GM19023 (cell line): ENCODE measurements at regions not wholly inside any gene's neighbourhood (a gene's known extent, or its start where the extent isn't known, plus 50 kb on each side); places are given as distances from the start of the nearest gene placed in this dataset.

ENCODE experiments used
- ATAC-seq: cut with Tn5 transposase; IDR thresholded peaks from one replicate; pipeline ENCODE4 v1.9.1; 2021; ENCODE audit warnings: mild to moderate bottlenecking, moderate library complexity; ENCODE audit not compliant: unreplicated experiment

DNA sequence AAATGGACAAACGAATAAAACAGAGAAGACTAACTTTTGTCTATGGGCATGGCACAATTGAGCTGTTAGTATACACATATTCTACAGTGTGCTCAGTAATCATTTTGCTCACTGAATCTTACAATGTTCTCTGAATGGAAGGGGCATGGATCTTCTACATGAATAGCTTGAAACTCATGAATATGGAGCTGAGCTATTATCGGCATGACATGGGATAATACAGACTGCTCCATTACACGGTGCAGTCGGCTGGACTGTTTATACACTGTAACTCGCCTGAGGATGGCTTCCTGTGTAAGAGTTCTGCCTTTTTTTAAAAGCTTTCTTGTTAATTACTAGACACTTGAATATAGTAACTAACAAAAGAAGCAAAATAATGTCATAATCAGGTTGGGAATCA, 368.5 kb upstream of the MAD2L1 start:
- no peak for ATAC-seq

DNA sequence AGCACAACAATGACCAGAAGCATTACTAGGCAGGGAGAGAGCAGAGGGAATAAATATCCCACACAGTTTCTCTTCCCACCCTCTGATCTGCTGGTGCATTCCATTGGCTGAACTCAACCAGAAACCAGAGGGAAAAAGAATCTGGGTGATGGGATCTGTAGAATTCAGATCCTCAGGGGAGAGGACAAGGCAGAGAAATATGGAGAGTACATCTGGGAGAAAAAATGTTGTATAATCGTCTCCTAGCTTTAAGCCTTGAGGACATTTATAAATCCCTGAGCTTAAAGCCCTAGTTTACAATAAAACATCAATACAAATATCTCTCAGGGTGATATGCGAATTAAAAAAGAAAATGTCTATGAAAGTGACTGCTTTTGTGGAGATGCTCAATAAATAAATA, 368.1 kb upstream of the MAD2L1 start:
- no peak for ATAC-seq

DNA sequence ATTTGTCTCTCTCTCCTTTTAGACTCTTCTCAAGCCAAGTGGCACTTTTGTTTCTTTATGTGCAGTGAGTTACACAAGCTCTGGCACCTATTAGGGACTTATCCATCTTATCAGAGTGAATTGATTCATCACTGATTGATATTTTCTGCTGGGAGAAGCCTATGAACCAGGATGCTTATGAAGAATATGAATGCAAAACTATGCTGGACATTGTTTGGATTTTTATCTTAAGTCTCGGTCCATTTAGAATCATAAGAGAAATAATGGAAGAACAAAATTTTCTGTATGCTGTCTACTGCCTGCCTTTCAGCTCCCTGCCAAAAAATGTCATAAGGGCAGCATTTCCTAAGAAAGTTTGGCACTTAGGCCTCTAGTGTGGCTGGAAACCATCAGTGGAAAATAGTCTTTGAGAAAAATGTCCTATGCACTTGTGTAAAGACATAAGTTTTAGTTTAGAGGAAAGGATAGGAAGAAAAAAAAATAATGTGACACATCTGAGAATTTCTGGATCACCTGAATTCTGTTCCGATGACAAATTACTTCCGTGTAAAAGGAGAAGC, 365.7 kb upstream of the MAD2L1 start:
- no peak for ATAC-seq

DNA sequence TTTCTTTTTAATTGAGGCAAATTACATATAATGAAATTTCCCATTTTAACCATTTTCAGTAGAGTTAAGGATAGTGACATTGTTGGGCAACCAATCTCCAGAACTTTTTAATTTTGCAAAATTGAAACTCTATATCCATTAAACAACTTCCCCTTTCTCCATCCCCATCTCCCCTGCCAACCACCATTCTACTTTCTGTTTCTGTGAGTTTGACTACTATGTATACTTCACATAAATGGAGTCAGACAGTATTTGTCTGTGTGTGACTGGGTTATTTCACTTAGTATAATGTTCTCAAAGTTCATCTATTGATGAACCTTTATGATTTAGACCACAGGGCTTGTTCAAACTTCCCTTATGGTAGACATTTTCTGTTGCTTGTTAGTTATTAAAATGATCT, 364.5 kb upstream of the MAD2L1 start:
- ATAC-seq = no peak

DNA sequence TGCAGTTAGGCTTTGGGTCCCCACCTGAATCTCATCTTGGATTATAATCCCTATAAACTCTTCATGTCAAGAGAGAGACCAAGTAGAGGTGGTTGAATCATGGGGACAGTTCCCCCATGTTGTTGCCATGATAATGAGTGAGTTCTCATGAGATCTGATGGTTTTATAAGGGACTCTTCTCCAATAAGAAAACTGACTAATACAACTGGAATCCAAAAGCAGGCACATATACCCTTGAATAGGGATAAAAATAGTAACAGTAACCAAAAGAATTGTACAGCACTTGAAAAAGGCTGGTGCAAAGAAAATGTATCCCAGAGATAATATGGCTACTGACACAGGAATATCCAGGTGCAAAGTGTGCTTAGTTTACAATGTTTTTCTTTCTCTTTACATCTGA, 351.5 kb upstream of the MAD2L1 start:
- ATAC-seq = no peak

DNA sequence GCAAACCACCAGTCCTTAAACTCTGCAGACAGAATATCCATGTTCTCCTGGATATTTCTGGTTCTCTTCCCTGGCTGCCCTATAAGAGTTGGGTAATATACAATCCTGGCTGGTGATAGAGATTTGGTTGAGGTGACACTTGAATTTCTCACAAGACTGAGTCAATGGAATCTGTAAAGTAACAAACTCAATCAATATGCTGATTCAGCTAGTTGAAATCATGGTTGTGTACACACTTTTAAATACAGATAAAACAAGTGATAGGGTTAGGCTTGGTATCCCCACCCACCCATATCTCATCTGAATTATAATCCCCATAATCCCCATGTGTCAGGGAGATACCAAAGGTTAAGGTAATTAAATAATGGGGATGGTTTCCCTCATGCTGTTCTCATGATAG, 349.2 kb upstream of the MAD2L1 start:
- no peak for ATAC-seq

DNA sequence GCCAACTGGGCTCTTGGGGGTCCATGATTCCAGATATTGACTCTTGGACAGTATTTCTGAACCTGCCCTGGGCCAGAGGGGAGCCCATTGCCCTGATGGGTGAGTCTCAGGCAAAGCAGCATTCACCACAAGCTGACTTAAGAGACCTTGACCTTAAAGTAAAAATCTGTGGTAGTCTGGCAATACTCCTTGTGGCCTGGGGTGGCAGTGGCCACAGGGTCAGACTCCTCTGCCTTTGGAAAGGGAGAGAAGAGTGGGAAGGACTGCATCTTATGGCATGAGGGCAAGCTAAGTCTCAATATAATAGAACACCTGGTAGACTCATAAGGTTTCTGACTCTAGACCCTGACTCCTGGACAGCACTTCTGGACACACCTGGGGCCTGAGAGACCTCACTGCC, 340.3 kb upstream of the MAD2L1 start:
- no peak for ATAC-seq

DNA sequence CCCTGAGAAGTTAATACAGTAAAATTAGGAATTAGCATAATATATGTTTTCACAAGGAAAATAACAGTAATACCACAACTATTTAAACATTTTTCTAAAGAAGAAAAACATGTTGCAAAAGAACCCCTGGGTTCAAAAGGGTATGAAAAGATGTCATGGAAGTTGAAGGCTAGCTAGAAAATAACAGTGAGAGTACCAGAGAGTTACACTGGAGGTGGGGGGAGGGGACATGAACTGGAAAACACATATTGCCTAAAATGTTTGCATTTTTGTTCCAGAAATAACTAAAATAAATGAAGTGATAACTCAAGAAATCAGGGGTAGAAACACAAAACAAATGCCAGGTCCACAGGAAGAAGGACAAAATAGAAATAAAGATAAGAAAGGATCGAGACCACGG, 336.6 kb upstream of the MAD2L1 start:
- no peak for ATAC-seq

DNA sequence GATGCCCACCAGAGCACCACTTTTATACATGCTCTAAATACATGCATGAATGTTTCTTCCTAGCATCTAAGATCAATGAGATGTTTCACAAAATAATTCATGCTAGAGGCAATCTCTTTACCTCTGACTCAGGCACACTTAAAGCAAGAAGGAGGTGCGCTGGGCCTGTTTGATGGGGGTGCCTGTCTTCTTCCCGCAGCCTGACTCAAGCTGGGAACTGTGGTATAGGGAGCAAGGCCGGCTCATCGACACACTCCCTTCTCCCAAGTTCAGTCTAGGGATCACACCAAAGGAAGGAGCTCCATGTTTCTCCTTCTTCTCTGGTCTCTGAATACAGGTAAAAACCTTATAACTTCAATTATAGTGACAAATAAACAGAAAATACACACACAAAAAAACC, 333.8 kb upstream of the MAD2L1 start:
- ATAC-seq = no peak

DNA sequence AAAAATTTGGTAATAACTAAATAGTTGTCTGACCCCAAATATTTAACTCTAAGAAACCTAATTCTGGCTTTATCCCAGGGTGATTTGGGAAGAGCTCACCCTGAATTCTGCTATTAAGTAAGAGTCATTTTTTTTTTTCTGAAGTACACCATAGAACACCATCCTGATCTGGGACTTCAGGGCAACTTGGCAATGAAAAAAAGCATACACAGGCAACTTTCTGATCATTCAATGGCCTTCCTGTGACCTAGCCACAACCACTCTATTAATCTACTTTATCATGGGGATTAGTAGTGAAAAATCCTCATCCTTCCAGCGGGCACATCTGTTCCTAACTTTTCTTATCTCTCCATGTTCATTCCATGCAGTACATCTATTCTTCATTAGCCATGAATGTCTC, 333.2 kb upstream of the MAD2L1 start:
- no peak for ATAC-seq

DNA sequence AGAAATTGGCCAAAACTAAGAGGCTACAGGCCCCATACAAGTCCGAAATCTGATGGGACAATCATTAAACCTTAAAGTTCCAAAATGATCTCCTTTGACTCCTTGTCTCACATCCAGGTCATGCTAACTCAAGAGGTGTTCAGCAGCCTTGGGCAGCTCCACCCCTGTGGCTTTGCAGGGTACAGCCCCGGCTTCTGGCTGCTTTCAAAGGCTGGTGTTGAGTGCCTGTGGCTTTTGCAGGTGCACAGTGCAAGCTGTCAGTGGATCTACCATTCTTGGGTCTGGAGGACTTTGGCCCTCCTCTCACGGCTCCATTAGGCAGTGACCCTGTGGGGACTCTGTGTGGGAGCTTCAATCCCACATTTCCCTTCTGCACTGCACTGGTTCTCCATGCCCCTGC, 329.1 kb upstream of the MAD2L1 start:
- ATAC-seq = no peak

DNA sequence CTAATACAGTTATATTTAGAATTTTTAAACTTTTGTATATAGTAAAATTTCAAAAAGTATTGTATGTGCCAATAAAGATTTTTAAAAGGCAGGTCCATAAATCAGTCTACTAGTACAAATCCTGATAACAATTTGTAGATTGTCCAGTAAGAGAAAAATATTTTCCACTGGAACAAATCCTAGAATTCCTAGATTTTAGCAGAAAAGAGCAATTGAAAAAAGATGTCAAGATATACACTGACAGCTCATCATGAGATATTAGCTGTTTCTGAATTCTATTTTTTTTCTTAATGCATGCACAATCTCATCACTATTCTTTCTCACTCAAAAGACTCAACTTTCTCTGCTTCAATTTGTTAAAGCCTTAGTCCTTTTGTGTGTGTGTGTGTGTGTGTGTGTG, 289.2 kb upstream of the MAD2L1 start:
- ATAC-seq = no peak

DNA sequence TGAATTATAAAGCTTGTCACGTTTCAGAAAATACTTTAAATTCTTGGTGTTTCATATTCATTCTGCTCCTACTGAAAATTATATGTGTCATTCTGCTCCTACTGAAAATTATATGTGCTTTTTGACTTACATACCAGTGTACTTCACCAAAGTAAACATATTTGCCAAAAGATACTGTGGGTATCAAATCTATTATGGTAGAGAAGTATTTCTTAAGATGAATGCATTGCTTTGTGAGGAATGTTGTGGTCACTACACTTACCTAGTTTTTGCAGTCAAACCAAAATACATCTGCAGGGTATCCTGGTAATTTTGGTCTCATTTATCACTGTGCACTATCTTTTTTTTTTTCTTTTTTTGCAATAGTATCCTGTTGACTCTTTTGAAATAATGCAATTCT, 287.7 kb upstream of the MAD2L1 start:
- ATAC-seq = no peak

DNA sequence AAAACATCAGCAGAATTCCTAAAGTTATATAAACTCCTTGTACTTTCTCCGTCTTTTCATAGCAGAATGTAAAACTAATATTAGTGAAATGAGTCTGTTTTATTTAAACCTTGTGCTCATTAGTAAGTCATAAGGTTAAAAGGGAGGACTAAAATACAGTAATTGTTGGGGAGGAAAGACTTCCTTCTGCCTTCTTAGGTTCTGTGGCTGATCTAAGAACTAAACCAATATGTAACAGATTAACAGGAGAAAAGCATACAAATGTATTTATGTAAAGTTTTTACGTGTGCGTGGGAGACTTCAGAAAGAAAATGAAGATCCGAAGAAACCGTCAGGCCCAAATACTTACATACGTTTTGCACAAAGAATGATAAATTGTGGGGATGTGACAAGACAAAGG, 286.6 kb upstream of the MAD2L1 start:
- no peak for ATAC-seq

DNA sequence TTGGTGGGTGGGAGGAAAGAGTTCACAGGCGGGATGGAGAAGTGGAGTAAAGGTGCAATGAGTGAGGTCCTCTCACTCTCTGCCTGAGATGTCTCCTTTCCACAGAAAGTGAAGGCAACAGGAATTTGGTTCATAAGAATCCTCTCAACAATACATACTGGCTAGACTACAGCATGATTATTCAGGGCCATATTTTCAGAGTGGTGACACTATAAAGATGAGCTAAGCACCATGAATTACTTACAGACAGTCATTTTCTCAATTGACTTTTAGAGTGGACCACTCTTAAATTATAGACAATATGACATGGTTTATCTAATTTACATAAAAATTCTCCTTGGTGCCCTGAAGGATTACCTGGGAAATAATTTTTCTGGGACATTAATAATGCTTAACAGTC, 286.1 kb upstream of the MAD2L1 start:
- ATAC-seq = no peak

DNA sequence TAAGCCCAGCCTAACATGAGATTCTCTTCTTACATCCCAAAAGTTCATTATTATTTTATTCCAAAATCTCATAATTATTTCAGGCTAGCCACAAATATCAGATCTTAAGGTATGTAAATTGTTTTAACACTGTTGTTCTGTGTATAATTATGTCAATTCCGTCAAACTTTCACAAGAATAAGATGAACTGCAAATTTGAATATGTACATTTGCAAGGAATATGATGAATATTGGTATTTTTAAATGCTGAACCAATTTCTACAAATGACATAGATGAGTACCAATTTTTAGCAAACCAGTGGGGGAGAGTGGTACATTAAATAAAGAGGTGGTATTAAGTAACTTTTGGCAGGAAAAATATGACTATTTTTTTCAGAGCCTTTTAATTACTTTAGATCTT, 282.3 kb upstream of the MAD2L1 start:
- ATAC-seq = no peak

DNA sequence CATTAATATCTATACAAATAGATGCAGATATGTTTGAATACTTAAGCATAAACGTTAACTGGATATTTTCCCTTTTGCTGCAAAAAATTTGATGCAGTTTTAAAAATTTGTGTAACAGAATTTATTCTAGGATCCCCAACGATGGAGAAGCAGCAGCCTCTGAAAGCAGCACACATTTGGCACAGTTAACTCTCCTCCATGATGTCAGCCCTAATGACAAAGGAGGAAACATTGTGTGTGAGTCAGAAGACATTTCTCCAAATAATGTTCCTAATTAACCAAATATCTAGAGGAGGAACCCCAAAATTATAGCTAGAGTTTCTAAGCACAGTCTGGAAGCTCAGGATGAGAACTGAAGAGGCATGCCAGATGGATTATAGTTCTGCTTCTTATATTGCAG, 281.9 kb upstream of the MAD2L1 start:
- ATAC-seq = no peak

DNA sequence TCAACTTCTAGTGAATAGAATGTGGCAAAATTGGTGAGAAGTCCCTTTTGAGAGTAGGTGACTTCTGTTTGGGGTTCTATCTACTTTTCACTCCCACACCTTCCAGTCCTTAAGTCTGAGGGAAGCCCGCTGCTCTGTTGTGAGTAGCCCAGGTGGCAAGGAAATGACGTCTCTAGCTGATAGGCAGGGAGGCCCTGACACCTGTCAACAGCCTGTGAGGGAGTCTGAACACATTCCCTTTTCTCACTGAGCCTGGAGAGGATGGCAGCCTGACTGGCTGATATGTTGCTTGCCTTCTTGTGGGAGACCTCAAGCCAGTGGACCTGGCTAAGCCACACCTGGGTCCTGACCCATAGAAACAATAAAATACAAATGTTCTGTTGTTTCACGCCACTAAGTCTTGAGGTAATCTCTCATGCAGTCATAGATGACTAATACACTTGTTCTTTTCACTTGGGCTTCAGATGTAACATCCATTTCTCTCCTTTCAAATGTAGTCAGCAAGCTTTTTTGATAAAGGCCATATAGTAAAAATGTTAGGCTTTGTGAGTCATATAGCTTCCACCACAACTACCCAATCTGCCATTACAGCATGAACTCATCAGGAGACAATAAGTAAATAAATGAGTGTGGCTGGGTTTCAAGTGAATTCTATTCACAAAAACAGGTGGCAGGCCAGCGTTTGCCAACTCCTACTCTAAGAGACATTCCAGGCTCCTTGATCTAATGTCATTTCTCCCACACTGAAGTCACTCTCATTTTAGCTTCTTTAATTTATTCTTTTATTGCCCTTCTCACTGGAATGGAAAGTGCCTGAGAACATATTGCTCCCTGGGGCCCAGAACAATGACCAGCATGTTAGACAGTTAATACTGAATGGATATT, 265.1 kb upstream of the MAD2L1 start:
- ATAC-seq = no peak

DNA sequence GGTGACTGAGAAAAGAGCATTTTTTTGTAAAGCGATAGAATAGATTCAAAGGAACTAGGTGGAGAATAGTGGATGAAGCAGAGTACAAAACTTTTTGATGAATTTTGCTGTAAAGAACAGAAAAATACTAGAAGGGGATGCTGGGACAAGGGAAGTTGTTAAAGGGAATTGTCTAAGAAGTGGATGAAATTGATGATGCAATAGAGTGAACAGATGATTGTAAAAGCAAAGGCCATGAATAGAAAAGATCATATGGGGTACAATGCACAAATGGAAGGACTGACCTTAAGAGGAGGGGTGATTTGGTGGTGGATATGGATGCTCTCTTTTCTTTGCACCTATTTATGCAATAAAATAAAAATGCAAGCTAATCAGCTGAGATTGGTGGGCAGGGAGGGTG, 262.7 kb upstream of the MAD2L1 start:
- no peak for ATAC-seq

DNA sequence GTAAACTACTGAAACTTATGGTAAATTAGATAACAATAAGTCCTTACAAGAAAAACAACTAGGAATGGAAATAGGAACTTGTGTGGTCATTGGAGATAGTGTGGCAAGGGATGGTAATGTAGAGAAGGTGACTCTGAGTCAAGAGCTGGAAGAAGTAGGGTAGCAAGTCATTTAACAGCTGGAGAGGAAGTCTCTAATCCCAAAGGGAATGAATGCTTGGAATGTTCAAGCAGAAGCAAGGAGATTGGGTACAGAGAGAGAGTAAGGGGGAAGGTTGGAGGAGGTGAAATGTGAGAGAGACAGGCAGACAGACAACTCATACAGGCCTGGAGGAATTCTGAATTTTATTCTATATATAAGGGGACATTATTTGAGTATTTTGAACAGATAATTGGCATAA, 260.6 kb upstream of the MAD2L1 start:
- no peak for ATAC-seq

DNA sequence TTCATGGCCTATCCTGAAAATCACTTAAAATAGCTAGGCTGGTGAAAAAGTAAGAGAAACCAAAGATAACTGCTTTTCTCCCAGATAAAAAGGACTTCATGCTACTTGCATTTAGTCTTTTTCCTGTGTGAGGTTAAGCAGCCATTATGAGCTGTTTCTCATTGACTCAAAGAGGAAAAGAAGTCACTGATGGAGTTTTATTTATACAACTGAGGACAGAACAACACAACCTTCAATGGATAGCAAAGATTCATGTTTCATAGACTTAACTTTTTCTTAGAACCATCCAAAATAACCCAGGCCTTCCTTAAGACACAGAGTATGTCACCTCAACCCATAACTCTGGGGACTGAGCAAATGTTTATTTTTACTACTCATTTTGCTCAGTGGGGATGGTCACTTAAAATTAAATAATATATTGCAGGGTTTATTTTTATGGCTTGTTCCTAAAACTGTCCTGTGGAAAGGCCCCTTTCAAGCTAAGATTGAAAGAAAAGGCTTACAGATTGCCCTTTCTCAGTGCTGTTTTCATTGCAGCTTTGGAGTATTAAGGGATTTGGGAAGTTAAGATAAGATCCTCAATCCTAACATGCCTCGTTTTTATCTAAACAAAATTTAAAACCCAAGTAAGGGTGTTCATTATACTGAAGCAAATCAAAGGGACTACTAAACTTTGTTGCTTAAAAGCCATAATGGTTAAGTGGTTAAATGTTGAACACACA, 252.6 kb upstream of the MAD2L1 start:
- ATAC-seq = no peak

DNA sequence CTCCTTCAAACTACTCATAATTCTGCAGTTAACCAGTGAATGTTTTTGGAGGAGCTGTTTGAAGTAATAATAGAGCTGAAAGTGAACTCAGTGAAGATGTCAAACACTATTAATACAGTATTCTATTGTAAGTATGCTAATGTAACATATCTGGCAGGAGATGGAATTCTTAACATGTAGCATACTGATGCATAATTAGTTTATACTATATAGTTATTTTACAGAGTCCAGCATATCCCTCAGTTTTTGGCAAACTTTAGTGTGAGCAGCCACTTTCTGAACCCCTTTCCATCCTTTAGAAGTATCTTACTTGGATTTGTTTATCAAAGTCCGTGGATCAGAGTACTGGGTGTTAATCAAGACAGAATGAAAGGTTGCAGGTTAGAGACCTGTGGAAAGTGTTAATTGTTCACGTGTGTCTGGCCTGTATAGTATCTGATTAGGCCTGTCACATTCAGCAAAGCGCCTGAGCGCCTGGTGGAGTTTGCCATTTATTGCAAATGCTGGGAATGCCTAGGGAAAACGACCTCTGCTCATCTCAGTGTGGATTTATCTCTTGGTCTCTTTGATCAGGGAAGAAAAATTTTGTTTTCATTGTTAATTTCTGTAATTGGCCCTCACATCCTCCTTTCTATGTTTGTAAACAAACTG, 251.7 kb upstream of the MAD2L1 start:
- ATAC-seq = no peak
